Rectal smooth muscle tissue (tissue), 1 donor: ENCODE measurements at regions not wholly inside any gene's neighbourhood (a gene's known extent, or its start where the extent isn't known, plus 50 kb on each side); places are given as distances from the start of the nearest gene placed in this dataset.

Source experiments
- H3K27ac ChIP-seq: one replicate; pipeline ENCODE4 v1.7.0; 2013; ENCODE audit warnings: low read depth, low read length, inconsistent platforms
- H3K27me3 ChIP-seq: one replicate; pipeline ENCODE4 v1.7.0; 2013; ENCODE audit warnings: low read length; ENCODE audit not compliant: control insufficient read depth, insufficient read depth
- H3K36me3 ChIP-seq: one replicate; pipeline ENCODE4 v1.7.0; 2013; ENCODE audit warnings: low read length; ENCODE audit not compliant: control insufficient read depth, insufficient read depth
- H3K4me1 ChIP-seq: one replicate; pipeline ENCODE4 v1.7.0; 2013; ENCODE audit warnings: low read length; ENCODE audit not compliant: control insufficient read depth, insufficient read depth
- H3K4me3 ChIP-seq: one replicate; pipeline ENCODE4 v1.7.0; 2013; ENCODE audit warnings: low read length
- H3K9ac ChIP-seq: one replicate; pipeline ENCODE4 v1.7.0; 2013; ENCODE audit warnings: low read length

DNA sequence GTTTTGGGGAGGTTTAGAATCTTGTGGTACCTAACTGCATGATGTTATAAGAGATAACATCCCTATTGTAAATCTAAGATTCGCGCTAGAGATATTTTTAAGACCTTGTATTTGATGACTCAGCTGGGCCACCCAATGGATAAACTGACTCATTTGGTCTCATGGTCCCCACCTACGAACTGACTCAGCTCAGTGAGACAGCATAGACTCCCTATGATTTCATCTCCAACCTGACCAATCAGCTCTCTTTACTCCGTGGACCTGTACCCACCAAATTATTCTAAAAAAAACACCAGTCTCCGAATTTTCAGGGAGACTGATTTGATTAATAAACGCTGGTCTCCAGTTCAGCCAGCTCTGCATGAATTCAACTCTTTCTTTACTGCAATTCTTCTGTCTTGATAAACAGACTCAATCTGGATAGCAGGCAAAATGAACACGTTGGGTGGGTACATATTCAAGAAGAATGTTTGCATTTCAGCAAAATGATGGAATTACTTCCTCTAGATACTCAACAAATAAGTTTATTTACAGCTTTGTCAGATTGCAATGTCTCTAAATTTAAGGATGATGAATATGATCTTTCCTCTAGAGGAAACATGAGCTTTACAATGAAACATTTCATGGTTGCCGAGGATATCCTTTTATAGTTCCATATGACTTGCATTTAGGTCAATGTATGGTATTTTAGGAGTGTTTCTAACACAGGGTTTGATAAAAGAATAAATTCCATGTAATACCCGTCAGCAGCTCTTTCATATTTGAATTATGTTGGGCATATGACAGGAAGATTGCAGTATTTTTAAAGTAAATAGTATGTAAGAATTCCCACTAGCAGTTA lies 516.6 kb upstream of the RGS18 start:
- Histone ChIP-seq H3K27ac (no peak overlapping the region), H3K4me1 (no peaks in the 10 kb centered on the region), H3K4me3 (no peak overlapping the region), H3K36me3 (no peaks in the 10 kb centered on the region), H3K27me3 (no peaks in the 10 kb centered on the region), H3K9ac (no peak overlapping the region)

DNA sequence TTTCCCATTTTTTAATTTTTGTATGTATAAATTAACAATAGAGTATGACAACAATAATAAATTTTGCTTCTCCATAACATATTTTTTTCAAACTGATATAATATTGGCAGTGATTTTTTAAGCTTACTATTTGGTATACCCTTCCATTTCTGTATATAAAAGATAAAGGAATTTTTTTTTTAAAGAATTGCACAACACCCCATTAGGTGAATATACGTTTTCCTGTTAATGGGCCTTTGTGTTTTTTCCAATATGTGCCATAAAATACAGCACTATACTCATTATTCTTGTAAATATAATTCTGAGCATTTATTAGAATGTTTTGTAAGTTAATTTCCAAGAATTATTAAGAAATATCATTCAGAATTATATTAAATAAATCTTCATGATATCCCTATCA lies 515.2 kb upstream of the RGS18 start:
- no peak overlapping the region for H3K4me3 ChIP-seq
- no peaks in the 10 kb centered on the region for H3K4me1 ChIP-seq
- H3K36me3 ChIP-seq = no peaks in the 10 kb centered on the region
- H3K27ac ChIP-seq = no peak overlapping the region
- H3K9ac ChIP-seq = no peak overlapping the region
- no peaks in the 10 kb centered on the region for H3K27me3 ChIP-seq

DNA sequence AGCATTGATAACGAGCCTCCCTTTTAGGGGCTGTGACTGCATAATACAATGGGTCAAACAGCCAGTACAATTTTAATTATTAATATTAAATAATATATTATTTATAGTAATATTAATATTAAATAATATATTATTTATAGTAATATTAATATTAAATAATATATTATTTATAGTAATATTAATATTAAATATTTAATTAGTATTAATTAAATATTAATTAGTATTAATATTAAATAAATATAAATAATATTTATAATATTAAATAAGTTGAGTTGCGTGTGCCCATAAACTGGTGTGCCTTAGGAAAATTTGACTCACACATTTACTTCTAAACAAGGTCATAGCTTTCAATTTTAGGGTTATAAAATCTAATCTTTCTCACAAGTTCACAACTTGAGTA lies 509.3 kb upstream of the RGS18 start:
- Histone ChIP-seq H3K36me3 (no peaks in the 10 kb centered on the region), H3K9ac (no peak overlapping the region), H3K4me1 (no peaks in the 10 kb centered on the region), H3K4me3 (no peak overlapping the region), H3K27ac (no peak overlapping the region), H3K27me3 (no peaks in the 10 kb centered on the region)

DNA sequence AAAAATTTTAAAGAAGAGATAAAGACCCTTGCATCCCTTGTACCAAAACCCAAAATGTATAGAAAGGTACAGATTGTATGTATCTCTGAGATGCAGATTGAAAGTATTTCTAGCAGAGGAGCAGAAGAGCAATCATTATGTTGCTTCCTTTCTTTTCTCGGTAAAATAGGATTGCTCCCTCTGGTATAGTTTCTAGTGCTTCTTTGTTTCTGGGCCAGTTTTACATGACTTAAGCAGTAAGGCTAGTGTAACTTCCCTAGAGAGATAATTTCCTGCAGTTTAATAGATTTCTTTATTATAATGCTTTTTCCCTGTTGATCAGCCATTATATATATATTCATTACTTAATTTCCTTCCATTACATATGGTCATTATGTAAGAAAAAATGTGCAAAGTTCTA lies 496.2 kb upstream of the RGS18 start:
- Histone ChIP-seq H3K9ac (no peak overlapping the region), H3K4me3 (no peak overlapping the region), H3K4me1 (no peaks in the 10 kb centered on the region), H3K27me3 (no peaks in the 10 kb centered on the region), H3K27ac (no peak overlapping the region), H3K36me3 (no peaks in the 10 kb centered on the region)

DNA sequence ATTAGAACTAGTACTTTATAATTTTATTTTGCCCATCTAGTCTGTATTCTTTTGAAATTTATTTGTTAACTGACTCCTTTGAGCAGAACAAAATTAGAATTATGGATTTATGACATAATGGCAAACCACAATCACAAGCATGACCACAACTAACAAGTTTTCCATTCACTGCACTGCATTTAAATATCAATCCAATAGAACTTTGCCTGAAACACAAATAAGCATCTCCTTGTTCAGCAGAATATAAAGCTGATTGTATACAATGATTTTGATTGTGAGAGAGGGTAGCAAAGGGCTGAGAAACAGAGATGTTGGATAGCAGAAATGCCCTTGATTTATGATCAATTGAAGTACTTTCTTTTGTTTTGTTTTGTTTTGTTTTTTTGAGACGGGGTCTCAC lies 495.5 kb upstream of the RGS18 start:
- Histone ChIP-seq H3K36me3 (no peaks in the 10 kb centered on the region), H3K9ac (no peak overlapping the region), H3K4me1 (no peaks in the 10 kb centered on the region), H3K27ac (no peak overlapping the region), H3K4me3 (no peak overlapping the region), H3K27me3 (no peaks in the 10 kb centered on the region)

DNA sequence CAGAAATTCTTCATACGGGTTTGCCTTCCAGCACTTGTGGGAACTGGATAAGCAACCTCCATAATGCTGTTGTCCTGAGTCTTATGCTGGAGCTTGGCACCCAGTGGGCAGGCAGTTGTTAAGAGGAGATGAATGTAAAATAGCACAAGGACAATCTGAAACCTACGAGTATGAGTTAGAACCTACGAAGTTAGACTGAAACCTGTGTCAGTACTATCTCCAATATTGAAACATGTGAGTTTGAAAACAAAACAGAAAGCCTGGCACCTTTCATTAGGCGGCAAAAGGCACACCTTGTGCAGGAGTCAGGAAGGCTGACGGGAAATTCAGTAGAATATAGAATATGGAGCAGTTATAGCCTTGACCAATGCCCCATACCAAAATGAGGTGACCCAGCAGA lies 489.7 kb upstream of the RGS18 start:
- Histone ChIP-seq H3K36me3 (no peaks in the 10 kb centered on the region), H3K4me3 (no peak overlapping the region), H3K4me1 (no peaks in the 10 kb centered on the region), H3K27ac (no peak overlapping the region), H3K9ac (no peak overlapping the region), H3K27me3 (no peaks in the 10 kb centered on the region)

DNA sequence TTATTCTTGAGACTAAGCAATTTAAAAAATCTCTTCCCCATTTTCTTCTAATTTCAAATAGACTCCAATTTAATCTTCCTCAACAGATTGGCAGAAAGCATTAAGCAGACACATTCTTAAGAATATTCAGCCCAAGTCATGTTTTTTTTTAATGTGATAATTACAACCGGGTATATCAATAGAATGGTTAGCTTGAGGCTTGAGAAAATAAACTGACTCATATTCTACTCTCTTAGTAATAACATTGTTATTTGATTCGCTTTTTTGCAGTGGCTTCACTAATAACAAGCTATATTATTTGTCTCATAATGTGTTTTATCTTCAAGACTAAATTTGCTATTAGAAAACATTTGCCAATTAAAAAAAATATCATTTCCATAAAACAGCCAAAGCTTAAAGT lies 488.6 kb upstream of the RGS18 start:
- H3K4me3 ChIP-seq = no peak overlapping the region
- H3K4me1 ChIP-seq = no peaks in the 10 kb centered on the region
- H3K27me3 ChIP-seq = no peaks in the 10 kb centered on the region
- H3K9ac ChIP-seq = no peak overlapping the region
- no peaks in the 10 kb centered on the region for H3K36me3 ChIP-seq
- H3K27ac ChIP-seq = no peak overlapping the region

DNA sequence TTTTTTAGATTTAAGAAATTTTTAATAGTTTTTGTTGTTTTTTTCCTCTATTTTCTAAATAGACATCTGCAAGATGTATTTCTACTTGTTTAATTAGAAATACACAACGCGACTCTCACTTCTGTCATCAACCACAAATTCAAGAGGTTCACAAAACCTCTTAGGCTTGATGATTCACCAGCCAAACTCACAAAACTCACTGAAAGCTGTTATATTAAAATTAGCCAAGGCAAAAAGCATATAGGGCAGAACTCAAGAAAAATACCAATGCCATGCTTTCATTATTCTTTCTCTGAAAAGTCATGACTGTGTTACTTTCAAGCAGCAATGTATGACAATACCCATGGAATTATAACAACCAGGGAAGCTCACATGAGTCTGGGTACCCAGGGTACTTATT lies 487.0 kb upstream of the RGS18 start:
- Histone ChIP-seq H3K27me3 (no peaks in the 10 kb centered on the region), H3K36me3 (no peaks in the 10 kb centered on the region), H3K4me1 (peaks cover 4% of the 10 kb centered on the region), H3K4me3 (no peak overlapping the region), H3K9ac (no peak overlapping the region), H3K27ac (no peak overlapping the region)

DNA sequence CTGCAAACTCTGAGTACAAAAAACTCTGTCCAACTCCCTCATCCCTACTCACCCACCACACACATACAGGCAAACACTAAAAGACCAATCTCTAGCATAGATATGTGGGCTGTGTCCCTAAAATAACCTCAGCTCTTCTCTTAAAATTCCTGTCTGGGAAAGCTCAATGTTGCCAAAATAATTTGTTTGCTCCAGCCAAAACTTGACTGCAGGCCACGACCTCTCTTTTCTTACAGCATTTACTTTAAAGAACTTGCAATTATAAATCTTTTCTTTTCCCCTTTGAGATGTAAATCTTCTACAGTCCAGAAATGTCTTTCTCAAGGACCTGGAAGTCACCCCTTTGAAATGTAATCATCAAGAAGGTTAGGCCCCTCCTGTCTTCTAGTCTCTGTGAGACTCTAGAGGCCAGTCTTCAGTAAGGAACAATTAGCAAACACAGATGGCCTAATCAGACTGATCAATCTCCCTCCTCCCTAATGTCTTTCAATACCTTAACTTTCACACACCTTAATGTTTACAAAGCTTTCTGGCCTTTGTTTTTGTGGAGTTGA lies 483.6 kb upstream of the RGS18 start:
- Histone ChIP-seq H3K4me1 (peaks cover 4% of the 10 kb centered on the region), H3K27ac (no peak overlapping the region), H3K4me3 (no peak overlapping the region), H3K36me3 (no peaks in the 10 kb centered on the region), H3K9ac (no peak overlapping the region), H3K27me3 (no peaks in the 10 kb centered on the region)

DNA sequence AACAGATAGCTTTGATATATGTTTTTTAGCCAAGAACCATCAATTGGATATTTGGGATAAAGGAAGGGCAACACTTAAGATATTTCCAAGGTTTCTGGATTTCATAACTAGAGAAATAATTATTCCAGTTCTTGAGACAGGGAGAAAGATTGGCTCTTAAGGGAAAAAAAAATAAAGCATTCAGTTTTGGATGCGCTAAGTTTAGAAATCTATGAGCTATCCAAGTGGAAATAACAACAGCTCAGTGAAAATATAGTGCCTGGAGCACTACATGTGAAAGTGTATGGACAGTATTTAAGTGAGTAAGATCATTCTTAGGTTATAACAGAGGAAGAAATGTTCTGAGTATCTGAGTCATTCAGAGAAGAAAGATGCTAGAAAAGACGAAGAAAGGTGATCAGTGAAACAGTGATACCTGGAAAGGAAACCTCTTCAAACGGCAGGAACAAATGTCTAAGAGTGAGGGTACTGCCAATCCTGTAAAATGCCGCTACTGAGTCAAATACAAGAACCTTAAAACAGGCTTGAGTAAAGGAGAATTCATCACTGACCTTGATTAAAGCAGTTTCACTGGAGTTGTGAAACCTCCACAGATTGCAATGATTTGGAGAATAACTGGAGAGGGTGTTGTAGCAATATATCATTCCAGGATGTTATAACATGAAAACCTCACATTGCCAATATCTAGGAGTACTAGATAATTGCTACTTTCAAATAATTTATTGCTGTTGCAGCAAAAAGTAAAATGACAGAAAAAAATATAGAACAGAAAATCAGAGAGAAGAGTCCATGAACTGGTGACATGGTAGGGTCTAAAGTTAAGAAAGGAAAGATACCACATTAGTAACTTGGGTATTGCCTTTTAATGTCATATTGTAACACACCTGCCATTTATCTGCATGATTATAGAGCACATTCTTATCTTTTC lies 482.1 kb upstream of the RGS18 start:
- H3K9ac ChIP-seq = no peak overlapping the region
- no peaks in the 10 kb centered on the region for H3K36me3 ChIP-seq
- no peaks in the 10 kb centered on the region for H3K27me3 ChIP-seq
- no peak overlapping the region for H3K27ac ChIP-seq
- H3K4me1 ChIP-seq = peaks cover 4% of the 10 kb centered on the region
- no peak overlapping the region for H3K4me3 ChIP-seq

DNA sequence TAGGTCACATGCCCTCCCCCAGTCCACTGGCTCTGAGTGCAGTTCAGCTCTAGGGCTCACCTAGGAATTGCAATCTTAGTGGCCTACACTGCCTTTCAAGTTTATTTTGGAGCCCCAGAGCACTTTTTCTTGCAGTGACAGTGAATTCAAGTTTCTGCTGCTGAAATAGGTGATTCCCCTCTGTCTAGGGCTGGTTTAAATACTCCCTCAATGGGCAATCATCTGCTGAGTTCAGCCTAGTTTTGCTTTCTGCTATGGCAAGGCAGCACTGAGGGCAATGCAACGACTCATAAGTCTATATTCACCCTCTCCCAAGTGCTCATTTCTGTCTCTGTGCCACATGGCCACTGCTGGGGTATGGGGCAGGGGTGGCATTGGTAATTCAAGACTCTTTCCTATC lies 472.6 kb upstream of the RGS18 start:
- Histone ChIP-seq H3K36me3 (no peaks in the 10 kb centered on the region), H3K9ac (no peak overlapping the region), H3K4me3 (no peak overlapping the region), H3K4me1 (no peaks in the 10 kb centered on the region), H3K27ac (no peak overlapping the region), H3K27me3 (no peaks in the 10 kb centered on the region)

DNA sequence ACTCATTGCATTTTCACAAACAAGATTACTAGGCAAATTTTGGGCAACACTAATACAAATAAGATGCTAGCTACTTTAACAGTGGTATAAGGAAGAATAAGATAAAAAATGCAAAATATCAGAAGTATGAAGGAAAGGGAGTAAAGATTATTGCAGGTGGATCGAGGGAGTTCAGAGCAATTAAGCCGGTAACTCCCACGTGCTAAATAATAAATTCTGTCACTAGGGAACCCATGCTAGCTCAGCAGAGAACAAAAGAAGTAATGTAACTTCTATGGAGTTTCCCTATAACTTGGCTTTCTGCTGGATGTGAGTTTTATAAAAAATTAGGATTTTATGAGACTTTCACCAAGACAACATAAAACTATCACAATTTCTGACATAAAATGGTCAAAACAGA lies 470.5 kb upstream of the RGS18 start:
- Histone ChIP-seq H3K36me3 (no peaks in the 10 kb centered on the region), H3K4me3 (no peak overlapping the region), H3K4me1 (no peaks in the 10 kb centered on the region), H3K27me3 (no peaks in the 10 kb centered on the region), H3K9ac (no peak overlapping the region), H3K27ac (no peak overlapping the region)
